Heart right ventricle (tissue), 16 donors: ENCODE measurements at regions not wholly inside any gene's neighbourhood (a gene's known extent, or its start where the extent isn't known, plus 50 kb on each side); places are given as distances from the start of the nearest gene placed in this dataset.

Experiments used
- ATAC-seq, 8 donors: fragments of 200-7000 bp; cut with Tn5 transposase; one replicate each; pipeline ENCODE4 v1.9.1; 2020; ENCODE audit warnings: mild to moderate bottlenecking in 8 of 8, moderate library complexity in 8 of 8, moderate number of reproducible peaks in 1 of 8
- DNase-seq, 2 donors: peaks; one replicate each; pipeline ENCODE4 v3.0.0-alpha.2; 2020
- H3K27ac ChIP-seq, 10 donors: fragments of 200-600 bp; sonication (generic) in 2 of 10; one replicate each; pipeline versions ENCODE4 v1.5.0 to v1.8.0; 2020 to 2022; ENCODE audit warnings: mild to moderate bottlenecking in 3 of 10
- H3K27me3 ChIP-seq, 7 donors: fragments of 200-600 bp; one replicate each; pipeline ENCODE4 v1.8.0; 2021 to 2022; ENCODE audit warnings: mild to moderate bottlenecking in 2 of 7
- H3K36me3 ChIP-seq, 9 donors: fragments of 200-600 bp; sonication (generic) in 1 of 9; one replicate each; pipeline versions ENCODE4 v1.5.0 to v1.8.0; 2020 to 2022; ENCODE audit warnings: mild to moderate bottlenecking in 2 of 9
- H3K4me1 ChIP-seq, 9 donors: fragments of 200-600 bp; sonication (generic) in 1 of 9; one replicate each; pipeline versions ENCODE4 v1.5.0 to v1.8.0; 2020 to 2022; ENCODE audit warnings: mild to moderate bottlenecking in 4 of 9
- H3K4me3 ChIP-seq, 10 donors: fragments of 200-600 bp; sonication (generic) in 2 of 10; one replicate each; pipeline versions ENCODE4 v1.5.0 to v1.8.0; 2020 to 2022; ENCODE audit warnings: mild to moderate bottlenecking in 7 of 10, moderate library complexity in 2 of 10
- H3K9me3 ChIP-seq, 11 donors: fragments of 200-600 bp in 10 of 11; sonication (generic) in 2 of 11; one replicate each; pipeline versions ENCODE4 v1.5.0 to v1.8.0; 2013 to 2022; ENCODE audit warnings: mild to moderate bottlenecking in 2 of 11, control low read depth in 1 of 11, moderate library complexity in 1 of 11
- CTCF ChIP-seq, 9 donors: fragments of 200-600 bp; sonication (generic) in 2 of 9; IDR thresholded peaks; one replicate each; pipeline versions ENCODE4 v1.5.0 to v1.8.0; 2021 to 2022; ENCODE audit warnings: antibody characterized with exemption in 9 of 9, mild to moderate bottlenecking in 5 of 9, moderate library complexity in 1 of 9
- WGBS, 2 donors: extraction: QIAGEN DNeasy Blood & Tissue Kit; methylation state at CpG; one replicate each; pipeline ENCODE4 v1.1.7; 2013; ENCODE audit warnings: inconsistent platforms in 1 of 2; 5-methylcytosine and 5-hydroxymethylcytosine counted together
- intact Hi-C, 10 donors: fragments of 100-400 bp; cut with DNase I; formaldehyde crosslinking; loops; one replicate each; pipeline versions ENCODE4 v1.11.1 to v1.14.2; 2022
- donor health status: Arrhythmogenic right ventricular cardiomyopathy.
- donor health status: ischemic (EF 13 %, LVEDD 7.1; RV severe dilation, severe dysfunction).
- donor health status: healthy with polysubstance abuse.
- donor health status: DM: no; HTN: yes; CAD: no.
- donor health status: DM: no; HTN: no; CAD: no.
- donor health status: ischemic (EF 25% LVEDD 6.9; RV normal size, moderate dysfunction).
- donor health status: ischemic (EF 25% LVEDD 5.7; RV mildly dilated, moderate dysfunction).
- donor health status: healthy.
- donor health status: DM: yes; HTN: yes; CAD: no.
- donor health status: Ischemic cardiomyopathy.
- donor health status: ischemic (EF 35%, LVEDD 5.7; RV mildly dilated, moderate dysfunction).
- donor health status: nonischemic (EF 11% LVEDD 7.7; RV severe dilation, severe dysfunction).
- donor health status: DM: yes; HTN: yes; CAD: no.
- donor health status: PGD.
- donor health status: ischemic (EF 29% LVEDD 5.4; RV normal size, mild dysfunction).
- donor health status: nonischemic (EF 23%, LVEDD 6.1; RV moderate dilation, normal function).

DNA sequence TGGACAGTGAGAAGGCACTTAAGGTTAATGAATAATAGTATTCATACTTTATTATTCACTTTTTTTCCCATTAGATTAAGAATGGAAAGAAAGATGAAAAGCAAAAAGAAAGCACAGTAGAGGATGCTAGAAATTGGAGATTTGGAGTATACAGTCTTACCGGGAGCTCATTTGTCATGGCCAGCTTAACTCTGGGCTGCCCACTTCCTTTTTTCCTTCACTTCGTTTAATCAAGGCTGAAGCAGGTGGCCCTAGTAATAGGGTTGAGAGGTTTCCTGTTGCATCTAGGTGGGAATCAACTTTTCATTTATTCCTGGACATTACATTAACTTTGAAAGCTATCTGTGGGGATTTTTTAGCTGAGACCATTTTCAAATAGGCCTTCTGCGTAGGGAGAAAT is 57.0 kb upstream of the MEGF10 start:
- intact Hi-C loops = no loop called here
- Histone ChIP-seq H3K4me1 (peaks cover 0 to 15% (median 5%) of the 10 kb centered on the region in 9 donors), H3K27me3 (no peaks in the 10 kb centered on the region), H3K27ac (no peak overlapping the region), H3K4me3 (no peak overlapping the region), H3K36me3 (no peaks in the 10 kb centered on the region), H3K9me3 (no peaks in the 10 kb centered on the region)
- DNase-seq = no peak
- no peak for TF ChIP-seq CTCF (IDR thresholded peaks at IDR 0.05)
- no peak for ATAC-seq
- WGBS, 2 donors = 86 to 88% methylated on average over 3 of the region's 3 CpGs

GRCh38 chr5:127235136-127235535 is 55.5 kb upstream of the MEGF10 start:
- Histone ChIP-seq H3K4me1 (no peaks in the 10 kb centered on the region), H3K9me3 (no peaks in the 10 kb centered on the region), H3K27me3 (no peaks in the 10 kb centered on the region), H3K36me3 (no peaks in the 10 kb centered on the region), H3K27ac (no peak overlapping the region), H3K4me3 (no peak overlapping the region)
- DNase-seq (no peak), ATAC-seq (no peak)
- TF ChIP-seq CTCF (IDR thresholded peaks at IDR 0.05) = no peak
- 81 to 84% methylated on average over 4 of the region's 4 CpGs for WGBS, 2 donors
- intact Hi-C loops = no loop called here

DNA sequence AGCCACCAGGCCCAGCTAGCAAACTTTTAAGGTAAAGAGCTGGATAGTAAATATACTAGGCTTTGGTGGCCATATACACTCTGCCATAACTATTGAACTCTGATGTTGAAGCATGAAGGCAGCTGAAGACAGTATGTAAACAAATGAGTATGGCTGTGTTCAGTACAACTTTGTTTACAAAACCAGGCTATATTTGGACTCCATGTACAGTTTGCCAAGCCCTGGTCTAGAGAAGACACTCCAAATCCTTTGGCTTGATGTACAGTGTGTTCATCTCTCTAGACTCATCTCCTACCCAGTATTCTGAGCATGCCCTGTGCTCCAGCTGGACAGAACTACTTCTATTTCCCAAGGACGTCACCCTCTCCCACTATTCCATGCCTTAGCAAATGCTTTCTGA is 54.3 kb upstream of the MEGF10 start:
- H3K4me1 ChIP-seq = no peaks in the 10 kb centered on the region
- H3K4me3 ChIP-seq = no peak overlapping the region
- DNase-seq (no peak), ATAC-seq (no peak)
- no peak overlapping the region for H3K27ac ChIP-seq
- 62 to 80% methylated on average over 1 of the region's 1 CpG for WGBS, 2 donors
- TF ChIP-seq CTCF (IDR thresholded peaks at IDR 0.05) = no peak
- intact Hi-C loops = no loop called here
- H3K9me3 ChIP-seq = no peaks in the 10 kb centered on the region
- H3K27me3 ChIP-seq = no peaks in the 10 kb centered on the region
- H3K36me3 ChIP-seq = no peaks in the 10 kb centered on the region
